Cardiac muscle cell (in vitro differentiated cells and primary cell): ENCODE measurements at regions not wholly inside any gene's neighbourhood (a gene's known extent, or its start where the extent isn't known, plus 50 kb on each side); places are given as distances from the start of the nearest gene placed in this dataset.
A peak's percentile ranks its signal among the peaks of the same experiment; 100 is the strongest.

Source experiments
- DNase-seq, 2 donors: peaks; one replicate each; pipeline versions ENCODE4 v3.0.0 to v3.0.0-alpha.2; 2010 to 2017; ENCODE audit warnings: low read depth in 1 of 2, low spot score in 1 of 2
- H3K27ac ChIP-seq: fragments of 200-600 bp; sonication (generic); 2 replicates; pipeline ENCODE4 v1.5.1; 2016
- H3K27me3 ChIP-seq: fragments of 200-600 bp; sonication (generic); 2 replicates; pipeline ENCODE4 v1.6.0; 2016; ENCODE audit warnings: control low read depth
- H3K36me3 ChIP-seq: fragments of 200-600 bp; sonication (generic); 2 replicates; pipeline ENCODE4 v1.5.1; 2016; ENCODE audit warnings: control low read depth
- H3K4me1 ChIP-seq: fragments of 200-600 bp; sonication (generic); 2 replicates; pipeline ENCODE4 v1.8.1; 2017; ENCODE audit warnings: low read depth, mild to moderate bottlenecking, mixed run types
- H3K4me3 ChIP-seq: fragments of 200-600 bp; sonication (generic); 2 replicates; pipeline ENCODE4 v1.5.1; 2016; ENCODE audit warnings: mild to moderate bottlenecking
- H3K9me3 ChIP-seq: fragments of 200-600 bp; sonication (generic); 2 replicates; pipeline ENCODE4 v1.5.1; 2017; ENCODE audit warnings: low read depth, mild to moderate bottlenecking, control low read depth
- TF ChIP-seq, protein P1 (sequence below): IDR thresholded peaks from 2 replicates; pipeline ENCODE4 v1.5.1; 2012; ENCODE audit warnings: low read depth, mild to moderate bottlenecking, low read length

DNA sequence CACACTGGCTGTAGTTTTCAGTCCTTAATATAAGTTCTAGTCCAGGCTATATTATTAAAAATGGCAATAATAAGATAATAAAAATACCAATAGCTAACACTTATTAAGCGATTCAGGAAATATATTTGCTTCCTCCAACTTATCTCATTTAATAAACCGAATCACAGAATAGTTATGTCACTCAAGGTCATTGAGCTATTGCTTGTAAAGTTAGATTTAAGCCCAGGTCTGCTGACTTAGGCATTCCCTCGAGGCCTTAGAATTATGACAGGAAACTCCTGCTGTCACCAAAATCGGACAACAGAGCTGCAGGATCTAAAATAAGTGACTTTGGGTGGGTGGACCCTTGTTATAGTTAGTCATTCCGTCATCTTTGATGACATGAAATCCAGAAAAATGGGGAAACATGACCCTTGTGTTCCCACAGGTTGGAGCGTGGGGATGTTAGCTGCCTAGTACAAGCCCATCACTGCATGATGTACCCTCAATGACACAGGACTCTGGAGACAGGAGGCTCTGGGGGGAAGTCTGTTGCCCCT is 181.3 kb upstream of the PHYHIPL start:
- Histone ChIP-seq H3K27ac (no peak overlapping the region), H3K36me3 (no peaks in the 10 kb centered on the region), H3K27me3 (no peaks in the 10 kb centered on the region), H3K4me3 (no peak overlapping the region), H3K9me3 (no peaks in the 10 kb centered on the region), H3K4me1 (no peaks in the 10 kb centered on the region)
- TF ChIP-seq, protein P1, sequence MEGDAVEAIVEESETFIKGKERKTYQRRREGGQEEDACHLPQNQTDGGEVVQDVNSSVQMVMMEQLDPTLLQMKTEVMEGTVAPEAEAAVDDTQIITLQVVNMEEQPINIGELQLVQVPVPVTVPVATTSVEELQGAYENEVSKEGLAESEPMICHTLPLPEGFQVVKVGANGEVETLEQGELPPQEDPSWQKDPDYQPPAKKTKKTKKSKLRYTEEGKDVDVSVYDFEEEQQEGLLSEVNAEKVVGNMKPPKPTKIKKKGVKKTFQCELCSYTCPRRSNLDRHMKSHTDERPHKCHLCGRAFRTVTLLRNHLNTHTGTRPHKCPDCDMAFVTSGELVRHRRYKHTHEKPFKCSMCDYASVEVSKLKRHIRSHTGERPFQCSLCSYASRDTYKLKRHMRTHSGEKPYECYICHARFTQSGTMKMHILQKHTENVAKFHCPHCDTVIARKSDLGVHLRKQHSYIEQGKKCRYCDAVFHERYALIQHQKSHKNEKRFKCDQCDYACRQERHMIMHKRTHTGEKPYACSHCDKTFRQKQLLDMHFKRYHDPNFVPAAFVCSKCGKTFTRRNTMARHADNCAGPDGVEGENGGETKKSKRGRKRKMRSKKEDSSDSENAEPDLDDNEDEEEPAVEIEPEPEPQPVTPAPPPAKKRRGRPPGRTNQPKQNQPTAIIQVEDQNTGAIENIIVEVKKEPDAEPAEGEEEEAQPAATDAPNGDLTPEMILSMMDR, result no peak
- DNase-seq, result no peak

DNA sequence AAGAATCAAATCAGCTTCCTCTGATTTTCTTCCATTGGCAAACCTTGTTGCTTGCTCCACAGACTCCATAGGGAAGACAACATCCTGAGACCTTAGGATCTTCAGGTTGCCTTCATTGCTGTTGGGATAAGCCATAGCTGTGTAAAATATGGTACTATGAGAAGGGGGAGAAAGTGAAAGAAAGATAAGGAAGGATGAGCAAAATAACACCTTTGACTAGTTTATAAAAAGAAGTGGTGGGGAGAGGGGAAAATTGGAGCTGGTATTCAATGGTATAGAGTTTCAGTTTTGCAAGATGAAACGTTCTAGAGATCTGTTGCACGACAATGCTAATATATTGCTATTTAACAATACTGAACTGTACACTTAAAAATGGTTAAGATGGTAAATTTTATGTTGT is 180.4 kb upstream of the PHYHIPL start:
- H3K4me1 ChIP-seq, result no peaks in the 10 kb centered on the region
- no peaks in the 10 kb centered on the region for H3K27me3 ChIP-seq
- H3K36me3 ChIP-seq, result no peaks in the 10 kb centered on the region
- H3K27ac ChIP-seq, result no peak overlapping the region
- TF ChIP-seq, protein P1, result no peak
- DNase-seq, result no peak
- H3K4me3 ChIP-seq, result no peak overlapping the region
- no peaks in the 10 kb centered on the region for H3K9me3 ChIP-seq

DNA sequence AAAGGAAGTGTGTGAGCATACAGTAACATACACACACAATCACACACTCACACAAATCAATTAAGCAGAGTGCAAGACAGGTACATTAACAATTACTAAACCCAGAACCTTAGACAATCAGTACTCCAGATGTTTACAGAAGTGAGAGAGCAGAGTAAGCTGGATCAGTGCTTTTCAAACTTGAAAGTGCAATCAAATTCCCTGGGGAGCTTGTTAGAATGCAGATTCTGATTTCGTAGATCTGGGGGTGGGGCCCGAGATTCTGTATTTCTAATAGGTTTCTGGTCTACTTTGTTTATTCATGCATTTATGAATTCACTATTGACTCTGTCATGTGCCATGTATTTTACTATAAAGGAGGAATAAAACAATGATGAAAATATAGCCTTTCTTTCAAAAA is 179.6 kb upstream of the PHYHIPL start:
- H3K4me3 ChIP-seq, result no peak overlapping the region
- TF ChIP-seq, protein P1, result no peak
- no peaks in the 10 kb centered on the region for H3K36me3 ChIP-seq
- H3K4me1 ChIP-seq, result no peaks in the 10 kb centered on the region
- no peaks in the 10 kb centered on the region for H3K9me3 ChIP-seq
- DNase-seq, result no peak
- no peak overlapping the region for H3K27ac ChIP-seq
- H3K27me3 ChIP-seq, result no peaks in the 10 kb centered on the region

DNA sequence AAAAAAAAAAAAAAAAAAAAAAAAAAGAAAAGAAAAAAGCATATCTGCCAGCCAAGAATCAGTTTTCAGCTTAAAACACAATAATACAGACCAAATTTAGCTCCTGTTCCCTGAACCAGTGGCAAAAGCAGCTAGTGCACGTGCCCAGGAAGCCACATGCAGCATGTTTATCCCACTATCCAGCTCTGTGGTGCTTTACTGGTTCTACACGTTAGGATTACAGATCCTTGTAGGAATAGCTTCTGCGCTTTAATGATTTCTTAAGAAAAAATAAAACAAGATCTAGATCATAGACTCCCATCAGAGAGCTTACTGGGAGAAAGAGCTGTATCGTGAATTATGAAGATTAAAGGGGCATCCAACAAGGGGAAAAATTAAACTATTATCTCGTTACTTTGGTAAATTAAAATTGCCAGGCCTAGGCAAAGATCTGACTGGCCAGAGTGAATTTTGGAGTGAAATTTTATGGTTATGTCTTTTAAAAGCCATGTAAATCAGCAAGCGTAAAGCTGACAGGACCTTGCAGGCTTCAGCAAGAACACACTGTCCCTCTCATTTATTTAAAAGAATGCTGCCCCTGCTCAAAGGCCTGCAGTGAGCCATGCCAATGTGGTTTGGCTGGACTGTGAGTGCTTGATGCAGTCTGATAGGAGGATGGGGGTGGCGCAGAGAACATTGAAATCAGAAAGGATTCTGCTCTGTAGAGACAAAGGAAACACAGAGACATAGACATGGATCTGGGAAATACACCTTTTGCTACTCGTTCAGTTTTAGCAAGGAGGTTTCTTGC is 177.3 kb upstream of the PHYHIPL start:
- TF ChIP-seq, protein P1, result no peak
- H3K9me3 ChIP-seq, result no peaks in the 10 kb centered on the region
- H3K4me3 ChIP-seq, result no peak overlapping the region
- H3K4me1 ChIP-seq, result no peaks in the 10 kb centered on the region
- no peaks in the 10 kb centered on the region for H3K27me3 ChIP-seq
- DNase-seq, result peak in 1 of 2 donors; percentile 46
- H3K36me3 ChIP-seq, result no peaks in the 10 kb centered on the region
- no peak overlapping the region for H3K27ac ChIP-seq

DNA sequence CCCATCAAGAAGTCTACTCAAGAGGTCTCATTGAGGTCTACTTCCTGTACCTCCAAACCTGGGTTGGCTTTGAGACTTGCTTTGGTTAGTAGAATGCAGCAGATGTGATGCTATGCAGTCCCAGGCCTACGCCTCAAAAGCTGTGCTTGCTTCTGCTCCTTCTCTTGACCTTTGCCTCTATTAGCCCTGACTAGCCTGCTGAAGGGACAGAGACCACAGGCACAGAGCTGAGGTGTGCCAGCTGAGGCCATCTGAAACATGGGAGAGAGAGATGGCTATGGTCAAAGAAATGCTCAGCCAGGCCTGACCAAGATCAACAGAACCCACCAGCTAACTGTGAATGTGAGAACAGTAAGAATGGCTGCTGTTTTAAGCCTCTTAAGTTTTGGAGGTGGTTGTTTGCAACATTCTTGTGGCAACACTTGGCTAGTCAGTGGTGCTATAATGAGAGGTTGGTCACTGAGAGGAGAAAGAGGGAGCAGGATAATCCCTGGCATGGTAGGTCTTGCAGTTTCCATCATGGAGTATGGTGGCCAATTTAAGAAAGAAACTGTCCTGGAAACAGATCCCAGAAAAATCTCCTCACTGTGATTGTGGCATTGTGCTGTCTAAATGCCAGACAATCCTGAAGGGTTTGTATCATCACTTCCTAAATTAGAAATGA is 176.1 kb upstream of the PHYHIPL start:
- Histone ChIP-seq H3K27ac (no peak overlapping the region), H3K27me3 (no peaks in the 10 kb centered on the region), H3K9me3 (no peaks in the 10 kb centered on the region), H3K4me1 (no peaks in the 10 kb centered on the region), H3K4me3 (no peak overlapping the region), H3K36me3 (no peaks in the 10 kb centered on the region)
- DNase-seq, result no peak
- TF ChIP-seq, protein P1, result no peak
